ENCODE measurements at regions not wholly inside any gene's neighbourhood (a gene's known extent, or its start where the extent isn't known, plus 50 kb on each side); places are given as distances from the start of the nearest gene placed in this dataset.
A peak's percentile ranks its signal among the peaks of the same experiment; 100 is the strongest.

DNA sequence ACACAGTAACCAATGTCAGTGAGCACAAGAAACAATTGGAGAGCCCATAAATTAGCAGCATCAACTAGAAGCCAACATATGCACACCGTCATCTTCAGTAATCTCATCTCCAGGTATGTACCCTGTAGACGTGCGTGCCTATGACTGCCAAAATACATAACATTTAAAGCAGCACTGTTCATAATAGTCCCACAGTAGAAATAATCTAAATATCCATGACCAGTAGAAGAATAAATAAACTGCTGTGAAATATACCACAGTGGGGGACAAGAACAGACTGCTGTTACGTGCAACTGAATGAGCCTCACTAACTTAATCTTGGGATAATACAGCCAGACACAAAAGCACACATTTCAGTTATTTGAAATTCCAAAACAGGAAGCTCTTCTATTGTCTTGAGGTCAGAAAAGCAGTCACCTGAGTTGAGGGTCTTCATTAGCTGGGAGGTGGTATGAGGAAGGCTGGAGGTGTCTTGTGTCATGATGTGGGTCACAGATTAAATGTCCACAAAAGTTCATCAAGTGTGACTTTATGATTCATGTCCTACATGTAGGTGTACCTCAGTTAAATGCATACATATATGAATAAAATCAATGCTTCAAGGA, 454.2 kb upstream of the AKR1E2 start:
- Histone ChIP-seq H3K4me1 (ENCODE audit: control insufficient read depth, insufficient read depth, low read length) (peaks cover 2% of the 10 kb centered on the region), H3K27ac (ENCODE audit: low read depth, low read length) (peak overlapping the region; percentile 59), H3K27me3 (ENCODE audit: control insufficient read depth, insufficient read depth, low read length) (no peaks in the 10 kb centered on the region), H3K36me3 (ENCODE audit: control insufficient read depth, insufficient read depth, low read length) (no peaks in the 10 kb centered on the region), H3K9me3 (ENCODE audit: control insufficient read depth, insufficient read depth, low read length) (no peaks in the 10 kb centered on the region), H3K4me3 (ENCODE audit: low read depth, low read length) (no peak overlapping the region)
- 40% methylated on average over 1 of the region's 4 CpGs for WGBS (ENCODE audit: insufficient coverage)
- DNase-seq (ENCODE audit: low read depth in 4 of 6, low spot score in 6 of 6), result no peak

DNA sequence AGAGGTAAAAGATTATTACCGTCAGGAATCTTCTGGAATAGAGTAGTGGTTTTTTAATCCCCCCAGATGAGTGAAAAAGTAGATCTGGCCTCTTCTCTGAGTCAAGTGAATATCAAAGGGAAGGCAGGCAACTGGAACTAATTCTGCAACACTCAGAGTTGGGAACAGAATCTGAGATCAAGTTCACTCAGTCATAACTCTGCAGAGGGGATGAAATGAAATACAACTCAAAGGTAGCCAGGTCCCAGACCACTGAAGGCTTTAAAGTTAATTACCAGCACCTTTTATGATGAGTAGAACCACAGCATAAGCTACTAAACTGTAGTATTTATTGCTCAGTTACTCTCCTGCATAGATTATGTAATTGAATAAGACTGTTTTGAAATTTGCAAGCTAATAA, 455.6 kb upstream of the AKR1E2 start:
- peaks cover 2% of the 10 kb centered on the region for H3K4me1 ChIP-seq (ENCODE audit: control insufficient read depth, insufficient read depth, low read length)
- no CpG with 5 or more reads among the region's 1 CpG for WGBS (ENCODE audit: insufficient coverage)
- no peaks in the 10 kb centered on the region for H3K27me3 ChIP-seq (ENCODE audit: control insufficient read depth, insufficient read depth, low read length)
- H3K9me3 ChIP-seq (ENCODE audit: control insufficient read depth, insufficient read depth, low read length), result no peaks in the 10 kb centered on the region
- no peak overlapping the region for H3K4me3 ChIP-seq (ENCODE audit: low read depth, low read length)
- H3K36me3 ChIP-seq (ENCODE audit: control insufficient read depth, insufficient read depth, low read length), result no peaks in the 10 kb centered on the region
- no peak overlapping the region for H3K27ac ChIP-seq (ENCODE audit: low read depth, low read length)
- no peak for DNase-seq (ENCODE audit: low read depth in 4 of 6, low spot score in 6 of 6)

DNA sequence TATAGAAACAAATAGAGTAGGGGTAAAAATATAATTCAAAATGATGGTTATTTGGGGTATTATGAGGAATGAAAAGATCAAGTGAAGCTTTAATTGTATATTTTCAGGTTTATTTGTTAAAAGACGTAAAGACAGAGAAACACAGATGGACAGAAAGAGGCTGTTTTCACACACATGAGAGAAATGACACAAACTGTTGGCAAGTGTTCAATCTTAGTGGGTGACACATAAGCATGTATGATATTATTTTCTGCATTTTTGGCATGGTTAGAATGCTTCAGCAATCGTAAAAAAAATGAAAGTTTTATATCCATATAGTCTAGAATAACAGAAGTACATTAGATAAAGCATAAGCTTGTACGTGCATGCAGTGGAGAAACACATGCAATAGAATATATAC, 464.4 kb upstream of the AKR1E2 start:
- Histone ChIP-seq H3K27ac (ENCODE audit: low read depth, low read length) (no peak overlapping the region), H3K27me3 (ENCODE audit: control insufficient read depth, insufficient read depth, low read length) (no peaks in the 10 kb centered on the region), H3K36me3 (ENCODE audit: control insufficient read depth, insufficient read depth, low read length) (no peaks in the 10 kb centered on the region), H3K4me3 (ENCODE audit: low read depth, low read length) (no peak overlapping the region), H3K4me1 (ENCODE audit: control insufficient read depth, insufficient read depth, low read length) (no peaks in the 10 kb centered on the region), H3K9me3 (ENCODE audit: control insufficient read depth, insufficient read depth, low read length) (no peaks in the 10 kb centered on the region)
- DNase-seq (ENCODE audit: low read depth in 4 of 6, low spot score in 6 of 6), result no peak
- 100% methylated on average over 1 of the region's 3 CpGs for WGBS (ENCODE audit: insufficient coverage)

DNA sequence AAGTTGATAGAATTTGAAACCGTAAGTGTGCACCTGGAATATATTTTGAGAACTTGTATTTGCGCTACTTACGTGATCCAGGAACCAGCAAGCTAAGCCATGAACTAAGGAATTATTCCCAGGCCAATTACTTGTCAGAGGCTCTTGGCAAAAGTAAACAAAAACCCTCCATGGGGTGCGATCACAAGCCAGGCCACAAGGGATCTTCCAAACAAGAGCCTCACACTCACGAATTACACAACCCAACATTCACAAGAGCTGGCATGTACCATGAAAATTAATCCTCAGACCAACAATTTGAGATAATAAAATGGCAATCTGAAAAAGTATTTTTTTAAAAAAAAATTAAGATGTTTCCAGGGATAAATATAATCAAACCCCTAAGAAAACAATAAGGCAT, 467.0 kb upstream of the AKR1E2 start:
- no peaks in the 10 kb centered on the region for H3K9me3 ChIP-seq (ENCODE audit: control insufficient read depth, insufficient read depth, low read length)
- WGBS (ENCODE audit: insufficient coverage), result 33% methylated on average over 1 of the region's 5 CpGs
- H3K27ac ChIP-seq (ENCODE audit: low read depth, low read length), result no peak overlapping the region
- H3K4me3 ChIP-seq (ENCODE audit: low read depth, low read length), result no peak overlapping the region
- no peaks in the 10 kb centered on the region for H3K27me3 ChIP-seq (ENCODE audit: control insufficient read depth, insufficient read depth, low read length)
- DNase-seq (ENCODE audit: low read depth in 4 of 6, low spot score in 6 of 6), result peak in 1 of 6 donors; percentile 4
- no peaks in the 10 kb centered on the region for H3K4me1 ChIP-seq (ENCODE audit: control insufficient read depth, insufficient read depth, low read length)
- no peaks in the 10 kb centered on the region for H3K36me3 ChIP-seq (ENCODE audit: control insufficient read depth, insufficient read depth, low read length)

DNA sequence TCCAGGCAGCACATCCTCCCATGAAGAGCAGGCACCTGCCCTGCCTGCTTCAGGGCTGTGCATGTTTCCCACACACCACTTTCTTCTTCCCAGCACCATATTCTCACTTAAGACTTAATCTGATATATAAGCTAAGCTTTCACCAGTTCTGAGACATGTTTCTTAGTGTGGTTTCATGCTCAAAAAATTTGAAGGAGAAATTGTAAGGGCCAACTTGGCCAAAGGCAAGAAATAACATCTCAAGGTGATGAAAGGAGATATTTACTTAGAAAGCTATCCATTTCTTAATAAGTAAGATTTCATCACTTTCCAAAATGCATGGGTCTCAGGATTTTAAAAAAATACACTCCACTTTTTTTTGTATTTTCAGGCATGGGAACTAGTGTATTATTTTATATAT, 468.1 kb upstream of the AKR1E2 start:
- DNase-seq (ENCODE audit: low read depth in 4 of 6, low spot score in 6 of 6), result no peak
- H3K4me3 ChIP-seq (ENCODE audit: low read depth, low read length), result no peak overlapping the region
- H3K9me3 ChIP-seq (ENCODE audit: control insufficient read depth, insufficient read depth, low read length), result no peaks in the 10 kb centered on the region
- H3K4me1 ChIP-seq (ENCODE audit: control insufficient read depth, insufficient read depth, low read length), result no peaks in the 10 kb centered on the region
- no peak overlapping the region for H3K27ac ChIP-seq (ENCODE audit: low read depth, low read length)
- H3K27me3 ChIP-seq (ENCODE audit: control insufficient read depth, insufficient read depth, low read length), result no peaks in the 10 kb centered on the region
- no peaks in the 10 kb centered on the region for H3K36me3 ChIP-seq (ENCODE audit: control insufficient read depth, insufficient read depth, low read length)

DNA sequence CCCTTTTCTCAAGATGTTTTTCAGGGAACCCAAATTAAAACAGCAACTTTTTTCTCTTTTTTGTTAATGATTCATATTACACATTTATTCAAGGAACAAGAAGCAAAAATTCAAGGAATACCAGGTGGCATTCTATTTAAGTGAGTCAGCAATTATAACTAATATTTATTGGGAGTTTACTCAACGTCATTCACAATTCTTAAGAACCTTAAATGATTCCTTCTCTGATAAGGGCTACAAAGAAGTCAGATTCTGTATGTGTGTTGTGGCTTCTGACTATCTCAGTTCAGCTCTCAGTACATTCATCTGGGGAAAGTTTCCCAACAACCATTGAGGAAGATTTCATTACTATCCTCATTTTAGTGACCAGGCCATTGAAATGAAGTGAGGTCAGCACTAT, 470.7 kb upstream of the AKR1E2 start:
- no peak overlapping the region for H3K4me3 ChIP-seq (ENCODE audit: low read depth, low read length)
- H3K9me3 ChIP-seq (ENCODE audit: control insufficient read depth, insufficient read depth, low read length), result no peaks in the 10 kb centered on the region
- WGBS (ENCODE audit: insufficient coverage), result no CpG with 5 or more reads among the region's 1 CpG
- H3K36me3 ChIP-seq (ENCODE audit: control insufficient read depth, insufficient read depth, low read length), result no peaks in the 10 kb centered on the region
- no peak overlapping the region for H3K27ac ChIP-seq (ENCODE audit: low read depth, low read length)
- H3K4me1 ChIP-seq (ENCODE audit: control insufficient read depth, insufficient read depth, low read length), result no peaks in the 10 kb centered on the region
- H3K27me3 ChIP-seq (ENCODE audit: control insufficient read depth, insufficient read depth, low read length), result no peaks in the 10 kb centered on the region
- no peak for DNase-seq (ENCODE audit: low read depth in 4 of 6, low spot score in 6 of 6)

DNA sequence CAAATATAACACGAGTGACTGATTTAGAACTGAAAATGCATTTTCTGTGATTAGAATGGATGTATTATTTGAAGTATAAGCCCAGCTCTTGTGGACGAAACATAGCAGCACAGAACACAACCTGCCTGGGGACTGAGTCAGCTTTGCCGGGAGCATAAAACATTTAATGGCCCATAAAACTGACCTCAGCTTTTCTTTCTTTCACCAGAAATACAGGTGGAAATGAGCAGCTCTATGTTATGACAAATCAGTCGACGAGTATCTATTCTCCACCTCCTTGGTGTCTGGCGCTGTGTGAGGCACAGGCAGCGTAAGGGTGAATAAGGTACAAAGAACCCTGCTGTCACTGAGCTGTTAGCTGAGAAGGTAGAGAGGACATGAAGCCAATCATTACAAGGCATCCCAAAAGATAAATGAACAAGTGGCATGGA, 471.6 kb upstream of the AKR1E2 start:
- H3K9me3 ChIP-seq (ENCODE audit: control insufficient read depth, insufficient read depth, low read length), result no peaks in the 10 kb centered on the region
- H3K4me1 ChIP-seq (ENCODE audit: control insufficient read depth, insufficient read depth, low read length), result no peaks in the 10 kb centered on the region
- no peaks in the 10 kb centered on the region for H3K36me3 ChIP-seq (ENCODE audit: control insufficient read depth, insufficient read depth, low read length)
- H3K27ac ChIP-seq (ENCODE audit: low read depth, low read length), result no peak overlapping the region
- H3K27me3 ChIP-seq (ENCODE audit: control insufficient read depth, insufficient read depth, low read length), result no peaks in the 10 kb centered on the region
- no peak overlapping the region for H3K4me3 ChIP-seq (ENCODE audit: low read depth, low read length)
- WGBS (ENCODE audit: insufficient coverage), result 100% methylated on average over 1 of the region's 7 CpGs
- peak in 1 of 6 donors; percentile 13 for DNase-seq (ENCODE audit: low read depth in 4 of 6, low spot score in 6 of 6)

DNA sequence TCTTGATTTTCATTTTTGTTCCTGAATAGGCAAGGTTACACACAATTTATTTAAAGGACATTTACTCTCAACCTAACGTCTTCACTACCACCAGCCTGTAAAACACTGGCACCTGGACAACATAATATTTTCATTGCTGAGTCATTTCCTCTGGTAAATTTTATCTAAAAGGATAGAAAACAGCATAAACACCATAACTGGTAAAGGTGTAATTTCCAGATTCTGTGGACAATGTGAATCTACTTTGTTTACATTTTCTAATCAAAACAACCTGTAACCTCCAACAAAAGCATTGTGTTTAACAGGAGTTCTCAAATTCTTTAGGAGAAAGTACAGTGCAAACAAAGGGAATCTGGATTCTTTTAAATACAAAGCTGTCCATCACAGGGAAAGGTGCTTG, 472.0 kb upstream of the AKR1E2 start:
- Histone ChIP-seq H3K9me3 (ENCODE audit: control insufficient read depth, insufficient read depth, low read length) (no peaks in the 10 kb centered on the region), H3K27me3 (ENCODE audit: control insufficient read depth, insufficient read depth, low read length) (no peaks in the 10 kb centered on the region), H3K36me3 (ENCODE audit: control insufficient read depth, insufficient read depth, low read length) (no peaks in the 10 kb centered on the region), H3K4me1 (ENCODE audit: control insufficient read depth, insufficient read depth, low read length) (no peaks in the 10 kb centered on the region), H3K4me3 (ENCODE audit: low read depth, low read length) (no peak overlapping the region), H3K27ac (ENCODE audit: low read depth, low read length) (no peak overlapping the region)
- DNase-seq (ENCODE audit: low read depth in 4 of 6, low spot score in 6 of 6), result no peak
- WGBS (ENCODE audit: insufficient coverage), result no CpG with 5 or more reads among the region's 1 CpG

DNA sequence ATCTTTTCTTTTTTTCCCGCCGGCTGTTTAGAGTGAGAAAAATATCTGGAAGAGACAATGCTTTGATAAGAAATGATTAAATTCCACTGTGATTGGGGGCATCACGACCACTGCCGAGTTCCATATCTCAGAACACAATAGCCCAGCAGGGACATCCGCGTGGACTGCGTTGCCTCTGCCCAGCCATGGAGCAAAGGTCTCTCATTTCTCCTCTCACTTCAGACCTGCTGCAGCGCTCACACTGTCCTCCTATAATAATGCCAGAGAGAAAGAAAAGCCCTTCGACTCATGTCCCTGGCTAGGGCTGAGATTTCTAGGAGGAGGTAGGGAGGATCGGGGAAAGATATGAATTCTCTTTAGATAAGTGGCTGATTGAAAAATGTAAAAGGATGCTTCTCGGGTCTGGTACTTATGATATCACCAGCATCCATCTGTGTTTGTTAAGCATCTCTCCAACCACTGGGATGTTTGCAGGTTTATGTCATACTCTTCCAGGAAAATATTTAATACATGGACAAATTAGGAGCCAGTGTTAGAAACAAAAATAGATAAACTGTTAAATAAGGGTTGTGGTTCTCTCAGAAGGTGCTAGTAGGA, 472.9 kb upstream of the AKR1E2 start:
- no peak overlapping the region for H3K4me3 ChIP-seq (ENCODE audit: low read depth, low read length)
- H3K27me3 ChIP-seq (ENCODE audit: control insufficient read depth, insufficient read depth, low read length), result no peaks in the 10 kb centered on the region
- no peaks in the 10 kb centered on the region for H3K9me3 ChIP-seq (ENCODE audit: control insufficient read depth, insufficient read depth, low read length)
- no peaks in the 10 kb centered on the region for H3K36me3 ChIP-seq (ENCODE audit: control insufficient read depth, insufficient read depth, low read length)
- WGBS (ENCODE audit: insufficient coverage), result 69% methylated on average over 5 of the region's 11 CpGs
- no peak overlapping the region for H3K27ac ChIP-seq (ENCODE audit: low read depth, low read length)
- peak in 1 of 6 donors; percentile 20 for DNase-seq (ENCODE audit: low read depth in 4 of 6, low spot score in 6 of 6)
- H3K4me1 ChIP-seq (ENCODE audit: control insufficient read depth, insufficient read depth, low read length), result no peaks in the 10 kb centered on the region

DNA sequence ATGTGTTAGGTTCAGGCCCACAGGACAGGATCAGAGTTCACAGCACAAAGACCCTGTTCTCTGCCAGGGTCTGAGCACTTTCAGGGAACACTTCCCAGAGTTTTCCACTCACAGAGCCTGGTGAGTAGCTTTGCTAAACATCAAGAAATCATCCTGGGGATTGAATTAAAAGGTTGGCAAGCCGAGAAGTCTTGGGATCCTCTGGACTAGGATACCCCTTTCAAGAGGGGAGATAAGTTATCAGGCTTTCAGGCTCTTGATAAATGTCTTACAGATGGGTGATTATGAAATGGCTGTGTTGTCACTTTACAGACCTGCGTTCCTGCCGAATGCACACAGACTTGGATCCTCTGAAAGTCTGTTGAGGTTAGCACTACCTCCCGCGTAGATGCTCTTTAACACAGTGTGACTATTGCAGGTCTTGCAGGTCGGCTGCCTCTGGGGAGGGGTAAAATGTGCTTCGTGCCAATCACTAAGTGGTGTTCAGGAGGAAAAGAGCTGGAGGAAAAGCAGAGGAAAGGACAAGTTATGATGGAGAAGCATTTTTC, 473.5 kb upstream of the AKR1E2 start:
- Histone ChIP-seq H3K4me3 (ENCODE audit: low read depth, low read length) (no peak overlapping the region), H3K36me3 (ENCODE audit: control insufficient read depth, insufficient read depth, low read length) (no peaks in the 10 kb centered on the region), H3K27me3 (ENCODE audit: control insufficient read depth, insufficient read depth, low read length) (no peaks in the 10 kb centered on the region), H3K4me1 (ENCODE audit: control insufficient read depth, insufficient read depth, low read length) (no peaks in the 10 kb centered on the region), H3K9me3 (ENCODE audit: control insufficient read depth, insufficient read depth, low read length) (no peaks in the 10 kb centered on the region), H3K27ac (ENCODE audit: low read depth, low read length) (no peak overlapping the region)
- peak in 1 of 6 donors; percentile 21 for DNase-seq (ENCODE audit: low read depth in 4 of 6, low spot score in 6 of 6)
- WGBS (ENCODE audit: insufficient coverage), result 34% methylated on average over 5 of the region's 7 CpGs
